ENCODE measurements at regions not wholly inside any gene's neighbourhood (a gene's known extent, or its start where the extent isn't known, plus 50 kb on each side); places are given as distances from the start of the nearest gene placed in this dataset.

- Histone ChIP-seq H2AK5ac (ENCODE audit: insufficient read length, low read length) (no peak overlapping the region), H3K27me3 (ENCODE audit: insufficient read depth, low read length) (no peaks in the 10 kb centered on the region), H2BK15ac (ENCODE audit: low read depth, low read length) (no peak overlapping the region), H2BK20ac (ENCODE audit: low read depth, low read length, poor library complexity, severe bottlenecking) (no peak overlapping the region), H3K4ac (ENCODE audit: low read depth, low read length) (no peak overlapping the region), H2AFZ (ENCODE audit: low read length) (no peak overlapping the region), H4K5ac (ENCODE audit: insufficient read length, low read depth, low read length) (no peak overlapping the region), H2BK12ac (ENCODE audit: insufficient read length, low read depth, low read length) (no peak overlapping the region), H3K18ac (ENCODE audit: insufficient read length, low read depth, low read length) (no peak overlapping the region), H3K27ac (ENCODE audit: insufficient read length, low read depth, low read length) (no peak overlapping the region), H3K23ac (ENCODE audit: insufficient read length, low read depth, low read length) (no peak overlapping the region), H3K9me3 (ENCODE audit: control insufficient read depth, low read depth, low read length) (no peaks in the 10 kb centered on the region), H3K14ac (ENCODE audit: insufficient read depth, low read length) (no peak overlapping the region), H3K79me1 (ENCODE audit: insufficient read depth, low read depth, low read length, poor library complexity, severe bottlenecking) (no peaks in the 10 kb centered on the region), H3K4me1 (ENCODE audit: insufficient read depth, low read length) (no peaks in the 10 kb centered on the region), H4K91ac (ENCODE audit: insufficient read length, low read depth, low read length) (no peak overlapping the region), H3K4me2 (ENCODE audit: insufficient read depth, insufficient read length, low read length) (no peak overlapping the region), H3K56ac (ENCODE audit: insufficient read length, low read depth, low read length) (no peak overlapping the region), H3K23me2 (ENCODE audit: insufficient read length, low read depth, low read length, poor library complexity, severe bottlenecking) (no peaks in the 10 kb centered on the region), H2BK120ac (ENCODE audit: low read depth, low read length, poor library complexity, severe bottlenecking) (no peak overlapping the region), H4K20me1 (ENCODE audit: control insufficient read depth, insufficient read depth, insufficient read length) (no peaks in the 10 kb centered on the region), H3T11ph (ENCODE audit: low read length) (no peak overlapping the region), H2BK5ac (ENCODE audit: insufficient read length, low read length) (no peak overlapping the region), H3K9ac (ENCODE audit: extremely low read depth, insufficient read length, low read length) (no peak overlapping the region), H3K79me2 (ENCODE audit: insufficient read depth, low read length) (no peaks in the 10 kb centered on the region), H4K8ac (replicated peaks; ENCODE audit: insufficient read length, low read depth, low read length) (no peak overlapping the region)
- DNase-seq, result no peak
- no peak overlapping the region for H3K4me3 Mint-ChIP-seq
- peaks cover 17 to 47% (median 43%) of the 10 kb centered on the region in 3 experiments; a peak in 6 of 7 replicates for H3K36me3 Mint-ChIP-seq (ENCODE audit: insufficient read depth in 1 of 3, low read depth in 3 of 3)
- H3K9me3 Mint-ChIP-seq, result no peaks in the 10 kb centered on the region
- peak overlapping the region in 2 of 3 experiments; percentile 34 to 81; a peak in 2 of 7 replicates for H3K27ac Mint-ChIP-seq
- no CpG with 5 or more reads among the region's 17 CpGs for WGBS (ENCODE audit: extremely low coverage, insufficient read length, low lambda C conversion rate)
- H3K27me3 Mint-ChIP-seq (ENCODE audit: low read depth), result no peaks in the 10 kb centered on the region
- H3K4me1 Mint-ChIP-seq, result no peaks in the 10 kb centered on the region
- no peak for TF ChIP-seq CTCF (conservative IDR thresholded peaks at IDR 0.05)
These were observed 71.3 kb downstream of the PTPRS start for GRCh38 chr19:5269279-5269678.
